ENCODE measurements at regions not wholly inside any gene's neighbourhood (a gene's known extent, or its start where the extent isn't known, plus 50 kb on each side); places are given as distances from the start of the nearest gene placed in this dataset.
"Not testable (repeated sequence)": the region's sequence is repeated elsewhere in the genome, so short reads cannot be mapped to it uniquely, and the experiment has no call there.

- in situ Hi-C loops (cut with HindIII; ENCODE audit: low sequenced_read_pairs): no loop called here
Observed at GRCh38 chr9:75505654-75506053, 384.8 kb upstream of the PCSK5 start.

DNA sequence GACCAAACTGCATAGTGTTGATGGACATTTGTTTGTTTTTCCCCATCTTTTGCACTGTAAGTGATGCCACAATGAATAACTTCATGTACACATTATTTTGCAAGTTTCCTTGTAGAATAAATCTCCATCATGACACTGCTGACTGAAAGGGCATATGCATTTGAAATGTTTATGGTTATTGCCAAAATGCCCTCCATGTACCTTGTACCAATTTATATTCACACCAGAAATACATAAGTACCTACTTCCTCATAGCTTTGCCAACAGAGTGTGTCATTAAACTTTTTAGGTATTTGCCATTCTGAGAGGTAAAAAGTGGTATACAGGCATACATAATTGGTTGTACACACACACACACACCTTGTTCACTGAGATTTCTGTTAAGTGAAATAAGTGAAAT, 361.0 kb upstream of the PCSK5 start:
- in situ Hi-C loops (cut with HindIII; ENCODE audit: low sequenced_read_pairs): no loop called here

GRCh38 chr9:75531588-75531987, 358.9 kb upstream of the PCSK5 start:
- in situ Hi-C loops (cut with HindIII; ENCODE audit: low sequenced_read_pairs): no loop called here

DNA sequence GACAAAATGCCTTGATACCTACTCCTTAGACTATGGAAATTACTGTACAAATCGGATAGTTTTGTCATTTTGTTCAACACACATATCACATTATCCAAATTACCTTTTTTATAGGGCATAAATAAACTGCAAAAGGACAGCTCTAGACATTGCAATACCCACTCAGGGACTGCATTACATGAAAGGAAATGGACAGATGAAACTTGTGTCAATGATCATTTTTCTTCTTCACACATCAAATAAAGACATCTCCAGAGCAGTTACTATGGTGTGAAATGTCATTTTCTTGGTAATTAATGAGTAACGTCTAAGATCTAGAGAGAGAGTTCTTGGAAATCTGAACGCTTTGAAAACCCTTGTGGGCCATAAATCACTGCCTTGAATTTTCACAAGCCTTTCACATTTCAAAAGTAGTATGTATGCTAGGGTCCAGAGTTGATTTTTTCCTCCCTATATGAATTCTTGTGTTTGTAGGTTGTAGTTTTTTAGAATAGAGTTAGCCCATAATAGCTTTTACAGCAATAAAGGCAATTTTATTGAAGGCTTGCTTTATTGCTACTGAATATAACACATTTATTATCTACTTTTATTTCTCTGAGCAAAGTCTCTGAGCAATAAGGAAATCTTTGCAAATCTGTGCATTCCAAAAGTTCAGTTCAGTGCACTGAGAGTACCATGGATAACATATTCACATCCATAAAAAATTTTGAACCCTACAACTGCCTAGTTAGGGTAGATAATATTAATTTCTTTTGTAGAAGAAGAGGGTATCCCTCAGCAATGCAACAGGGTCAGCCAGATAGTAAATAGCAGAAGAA, 358.0 kb upstream of the PCSK5 start:
- in situ Hi-C loops (cut with HindIII; ENCODE audit: low sequenced_read_pairs): no loop called here

DNA sequence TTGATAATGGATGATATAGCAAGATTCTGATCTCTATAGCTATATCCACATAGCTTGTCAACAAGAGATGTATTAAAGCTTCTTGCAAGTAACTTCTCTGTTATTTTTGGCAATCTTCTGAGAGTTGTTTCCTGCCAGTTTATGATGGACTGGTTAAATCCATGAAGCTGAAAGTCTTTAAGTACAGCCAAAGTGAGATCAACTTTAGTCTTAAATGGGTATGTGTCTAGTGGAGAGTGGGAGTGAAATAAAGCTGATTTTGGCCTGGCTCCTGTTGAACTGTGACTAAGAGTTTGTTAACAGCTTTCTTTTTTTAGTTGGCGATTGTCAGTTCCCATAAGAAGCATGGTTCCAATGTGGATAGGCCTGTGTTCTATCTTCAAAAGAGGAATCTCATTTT, 350.9 kb upstream of the PCSK5 start:
- in situ Hi-C loops (cut with HindIII; ENCODE audit: low sequenced_read_pairs): no loop called here

DNA sequence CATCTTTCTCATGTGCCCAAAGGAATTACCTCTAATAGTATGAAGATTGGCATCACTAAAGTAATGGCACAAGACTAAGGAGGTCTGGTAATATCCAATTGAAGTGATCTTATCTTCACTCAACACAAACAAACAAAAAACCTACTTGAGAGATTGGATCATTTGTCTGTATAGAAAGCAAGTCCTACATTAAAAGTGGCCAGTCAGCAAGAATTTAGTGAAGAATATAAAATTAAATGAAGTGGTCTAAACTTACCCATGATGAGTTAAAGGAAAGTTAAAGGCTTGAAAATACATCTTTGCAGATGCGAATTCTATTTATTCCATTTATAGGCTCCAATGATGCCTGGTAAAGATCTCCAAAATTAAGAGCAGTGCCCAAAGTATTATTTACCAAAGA, 350.3 kb upstream of the PCSK5 start:
- in situ Hi-C loops (cut with HindIII; ENCODE audit: low sequenced_read_pairs): no loop called here

GRCh38 chr9:75541734-75542133, 348.7 kb upstream of the PCSK5 start:
- in situ Hi-C loops (cut with HindIII; ENCODE audit: low sequenced_read_pairs): no loop called here

DNA sequence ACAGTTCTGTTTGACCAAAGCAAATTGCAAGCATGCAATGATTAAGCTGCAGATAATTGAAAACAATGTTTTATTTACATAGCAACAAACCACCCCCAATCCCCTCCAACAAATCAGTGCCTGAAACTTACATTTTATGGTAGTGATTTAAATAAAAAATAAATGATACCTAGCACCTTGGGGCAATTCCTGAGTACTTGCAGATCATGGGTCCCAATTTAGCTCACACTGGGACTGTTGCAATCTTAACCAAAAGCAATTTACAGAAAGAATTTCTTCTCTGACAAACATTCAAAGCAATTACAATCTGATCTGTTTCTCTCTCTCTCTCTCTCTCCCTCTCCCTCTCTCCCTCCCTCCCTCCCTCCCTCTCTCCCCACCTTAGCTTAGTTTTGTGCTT, 345.7 kb upstream of the PCSK5 start:
- in situ Hi-C loops (cut with HindIII; ENCODE audit: low sequenced_read_pairs): no loop called here

GRCh38 chr9:75545287-75545686, 345.2 kb upstream of the PCSK5 start:
- in situ Hi-C loops (cut with HindIII; ENCODE audit: low sequenced_read_pairs): no loop called here

DNA sequence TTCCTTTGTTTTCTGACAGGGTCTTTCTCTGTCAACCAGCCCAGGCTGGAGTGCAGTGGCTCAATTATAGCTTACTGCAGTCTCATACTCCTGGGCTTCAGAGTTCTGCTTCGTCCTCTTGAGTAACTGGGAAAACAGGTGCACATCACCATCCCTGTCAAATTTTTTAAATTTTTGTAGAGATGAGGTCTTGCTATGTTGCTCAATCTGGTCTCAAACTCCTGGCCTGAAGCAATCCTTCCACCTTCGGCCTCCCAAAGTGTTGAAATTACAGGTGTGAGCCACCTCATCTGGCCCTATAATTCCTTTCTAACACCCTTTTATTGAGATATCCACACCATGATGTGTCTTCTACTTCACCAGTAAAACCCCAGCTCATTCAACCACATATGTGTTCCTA, 341.6 kb upstream of the PCSK5 start:
- in situ Hi-C loops (cut with HindIII; ENCODE audit: low sequenced_read_pairs): no loop called here

GRCh38 chr9:75551861-75552260, 338.6 kb upstream of the PCSK5 start:
- in situ Hi-C loops (cut with HindIII; ENCODE audit: low sequenced_read_pairs): no loop called here

- in situ Hi-C loops (cut with HindIII; ENCODE audit: low sequenced_read_pairs): no loop called here
Observed at GRCh38 chr9:75552941-75553340, 337.5 kb upstream of the PCSK5 start.

GRCh38 chr9:75566813-75567212, 323.7 kb upstream of the PCSK5 start:
- in situ Hi-C loops (cut with HindIII; ENCODE audit: low sequenced_read_pairs): not testable (repeated sequence)

- in situ Hi-C loops (cut with HindIII; ENCODE audit: low sequenced_read_pairs): no loop called here
Observed at GRCh38 chr9:75570538-75570937, 319.9 kb upstream of the PCSK5 start.

GRCh38 chr9:75574569-75574968, 315.9 kb upstream of the PCSK5 start:
- in situ Hi-C loops (cut with HindIII; ENCODE audit: low sequenced_read_pairs): no loop called here

DNA sequence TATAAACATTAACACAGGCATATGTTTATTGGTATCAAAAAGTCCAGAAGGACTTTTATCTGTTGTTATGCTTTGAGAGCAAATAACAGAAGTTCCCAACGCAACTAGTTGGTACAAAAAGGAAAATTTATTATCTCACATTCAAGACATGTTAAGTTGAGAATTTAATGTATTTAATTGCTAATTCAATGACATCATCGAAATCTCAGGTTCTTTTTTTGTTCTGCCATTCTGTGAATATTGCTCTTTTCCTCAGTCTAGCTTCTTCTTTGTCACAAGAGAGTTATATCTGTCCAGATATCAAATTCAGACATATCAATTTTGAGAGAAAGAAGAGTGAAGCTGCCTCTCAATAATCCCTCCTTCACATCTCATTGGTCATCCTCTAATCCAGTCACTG, 307.6 kb upstream of the PCSK5 start:
- in situ Hi-C loops (cut with HindIII; ENCODE audit: low sequenced_read_pairs): no loop called here

- in situ Hi-C loops (cut with HindIII; ENCODE audit: low sequenced_read_pairs): no loop called here
Observed at GRCh38 chr9:75588808-75589207, 301.7 kb upstream of the PCSK5 start.

DNA sequence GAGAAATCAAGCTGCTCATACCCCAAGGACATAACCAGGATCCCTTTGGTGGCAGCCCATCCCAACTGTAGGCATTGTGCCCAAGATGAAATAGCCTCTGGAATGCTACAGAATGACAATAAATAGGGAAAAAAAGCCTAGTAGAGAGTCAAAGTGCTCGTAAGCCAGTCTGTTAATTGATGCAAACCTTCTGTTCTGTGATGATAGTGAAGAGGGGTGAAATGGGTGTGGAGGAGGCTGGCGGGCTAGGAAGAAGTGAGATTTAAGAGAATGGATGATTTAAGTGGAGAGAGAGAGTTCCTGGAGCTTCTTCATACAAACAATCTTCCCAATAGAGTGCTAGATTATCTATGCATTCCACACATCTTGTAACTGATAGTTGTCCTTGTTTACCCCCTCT, 301.0 kb upstream of the PCSK5 start:
- in situ Hi-C loops (cut with HindIII; ENCODE audit: low sequenced_read_pairs): no loop called here

DNA sequence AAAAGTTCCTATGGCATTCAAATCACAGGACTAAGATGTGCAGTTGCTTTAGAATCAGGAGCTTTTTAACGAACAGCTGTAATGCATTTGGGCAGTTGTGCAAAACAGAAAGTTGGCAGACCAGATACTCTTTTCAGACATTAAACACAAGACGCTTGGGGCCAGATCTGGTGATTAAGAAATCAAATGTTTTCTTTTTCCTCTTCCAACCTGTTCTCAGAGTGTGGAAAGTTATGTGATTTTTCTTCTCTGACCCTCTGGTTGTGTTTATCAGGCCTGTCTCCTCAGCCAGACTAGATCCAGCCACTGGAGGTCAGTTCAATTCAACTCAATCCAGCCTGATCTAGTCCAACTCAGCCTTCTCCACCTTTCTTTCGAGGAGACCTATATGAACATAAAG, 298.5 kb upstream of the PCSK5 start:
- in situ Hi-C loops (cut with HindIII; ENCODE audit: low sequenced_read_pairs): no loop called here

DNA sequence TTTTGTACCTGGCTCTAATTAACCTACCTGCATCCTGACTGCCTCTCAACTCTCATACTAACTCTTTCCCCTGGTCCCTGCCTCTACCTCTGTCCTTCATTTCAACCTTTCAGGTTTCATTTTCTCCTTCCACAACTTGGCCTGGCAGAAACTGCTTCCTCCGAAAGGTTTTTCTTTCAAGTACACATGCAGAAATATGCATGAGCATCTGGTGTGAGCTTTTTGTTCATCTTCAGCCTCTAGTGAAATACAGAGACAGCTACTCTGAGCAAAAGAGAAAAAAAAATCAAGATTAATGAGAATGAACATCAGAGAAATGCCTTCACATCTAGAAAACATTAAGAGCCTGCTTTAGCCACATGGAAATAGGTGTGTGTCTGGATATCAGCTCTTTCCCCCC, 297.9 kb upstream of the PCSK5 start:
- in situ Hi-C loops (cut with HindIII; ENCODE audit: low sequenced_read_pairs): no loop called here

DNA sequence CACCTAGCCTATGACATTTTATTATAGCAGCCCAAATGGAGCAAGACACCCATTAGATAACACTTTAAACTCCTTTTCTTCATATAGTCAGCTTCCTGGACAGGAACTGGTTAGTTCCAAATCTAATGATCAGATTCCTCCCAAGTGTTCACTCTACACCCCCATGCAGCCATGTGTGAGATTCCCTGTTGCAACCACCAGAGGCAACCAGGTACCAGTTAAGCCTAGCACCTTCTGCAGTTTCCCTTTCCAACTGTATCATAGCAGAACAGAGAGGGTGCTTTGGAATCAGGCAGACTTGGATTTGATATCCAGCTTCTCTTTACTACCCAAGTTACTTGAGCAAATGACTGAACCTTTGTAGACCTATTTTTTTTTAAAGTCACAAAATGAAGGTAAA, 296.6 kb upstream of the PCSK5 start:
- in situ Hi-C loops (cut with HindIII; ENCODE audit: low sequenced_read_pairs): no loop called here

- in situ Hi-C loops (cut with HindIII; ENCODE audit: low sequenced_read_pairs): no loop called here
Observed at GRCh38 chr9:75599126-75599525, 291.3 kb upstream of the PCSK5 start.

DNA sequence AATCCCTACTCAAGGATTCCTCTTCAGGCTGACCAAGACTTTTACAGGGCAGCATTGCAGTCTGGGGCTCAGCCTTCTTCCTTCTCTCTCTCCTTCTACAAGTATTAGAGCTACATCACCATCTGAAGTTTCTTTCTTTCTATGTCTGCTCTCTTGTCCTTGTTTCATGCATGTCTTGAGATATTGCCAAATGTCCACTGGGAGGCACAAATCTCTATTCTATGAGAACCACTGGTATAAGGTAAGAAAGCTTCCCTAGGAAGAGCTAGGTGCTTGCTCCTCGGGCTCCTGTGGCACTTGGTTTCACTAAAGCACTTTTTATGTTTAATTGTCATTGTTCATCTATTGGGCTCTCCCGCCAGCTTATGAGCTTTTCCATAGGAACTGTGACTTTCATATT, 289.2 kb upstream of the PCSK5 start:
- in situ Hi-C loops (cut with HindIII; ENCODE audit: low sequenced_read_pairs): no loop called here

Measured in endothelial cell of hepatic sinusoid (primary cell).